Occipital lobe (tissue), 1 donor: ENCODE measurements at regions not wholly inside any gene's neighbourhood (a gene's known extent, or its start where the extent isn't known, plus 50 kb on each side); places are given as distances from the start of the nearest gene placed in this dataset.
A peak's percentile ranks its signal among the peaks of the same experiment; 100 is the strongest.

Source experiments
- DNase-seq: peaks from one replicate; lab custom pipeline; 2025; lab: John Stamatoyannopoulos, UW

DNA sequence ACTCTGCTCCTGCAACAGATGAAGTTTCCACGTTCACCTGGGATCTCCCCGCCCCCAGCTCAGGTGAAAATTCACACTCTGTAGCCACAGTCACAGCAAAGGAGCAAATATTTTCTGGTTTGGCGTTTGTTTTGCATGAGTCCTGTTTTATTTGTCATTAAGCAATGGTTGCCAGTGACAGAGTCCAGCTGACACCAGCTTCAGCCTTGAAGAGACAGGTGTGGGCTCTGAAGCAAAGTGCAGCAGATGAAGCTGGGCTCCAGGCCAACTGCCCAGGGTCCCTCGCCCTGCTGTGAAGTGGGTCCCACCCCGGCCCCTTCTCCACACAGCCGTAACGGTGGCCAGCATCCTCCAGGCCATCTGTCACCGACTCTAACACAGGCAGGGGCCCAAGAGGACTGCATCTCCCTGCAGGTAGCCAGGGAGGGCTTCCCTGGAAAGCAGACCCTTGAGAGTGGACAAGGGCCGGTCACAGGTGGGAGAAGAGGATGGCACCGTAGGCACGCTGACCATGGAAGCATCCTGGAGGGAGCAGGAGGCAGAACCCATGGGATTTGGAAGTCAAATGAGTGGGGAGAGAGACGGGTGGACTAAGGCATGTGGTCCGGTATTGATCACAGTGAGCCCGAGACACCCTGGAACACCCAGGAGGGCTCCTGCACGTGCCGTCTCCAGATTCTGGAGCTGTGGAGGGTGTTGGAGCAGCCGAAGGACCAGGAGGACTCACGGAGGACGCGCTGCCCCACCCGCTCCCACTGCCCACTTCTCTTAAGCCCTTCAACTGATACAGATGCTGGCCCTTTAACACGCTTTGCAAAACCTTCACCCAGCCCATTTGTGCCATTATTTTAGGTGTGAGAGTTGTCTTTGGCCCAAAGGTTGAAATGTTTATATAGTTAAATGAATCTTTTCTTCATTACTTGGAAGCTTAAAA is 294.5 kb downstream of the BRD1 start:
- no peak for DNase-seq

DNA sequence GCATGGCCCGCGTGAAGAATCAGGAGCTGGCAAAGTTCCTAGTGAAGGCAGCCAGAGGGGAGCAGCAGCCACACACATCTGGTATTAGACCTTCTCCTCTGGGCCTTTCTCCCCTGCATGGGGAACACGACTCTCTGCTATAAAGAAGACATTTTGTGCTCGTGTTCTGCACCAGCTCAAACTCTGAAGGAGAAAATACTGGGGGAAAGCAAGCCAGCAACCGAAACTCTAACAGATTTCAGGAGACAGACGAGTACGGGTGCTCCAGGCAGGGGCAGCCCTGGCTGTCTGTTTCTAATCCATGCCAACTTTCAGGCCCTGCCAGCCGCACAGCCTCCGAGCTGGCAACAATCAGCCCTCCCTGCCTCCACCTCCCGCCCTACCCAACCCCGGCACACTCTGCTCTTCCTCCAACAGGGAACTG is 296.3 kb downstream of the BRD1 start:
- DNase-seq, result no peak

DNA sequence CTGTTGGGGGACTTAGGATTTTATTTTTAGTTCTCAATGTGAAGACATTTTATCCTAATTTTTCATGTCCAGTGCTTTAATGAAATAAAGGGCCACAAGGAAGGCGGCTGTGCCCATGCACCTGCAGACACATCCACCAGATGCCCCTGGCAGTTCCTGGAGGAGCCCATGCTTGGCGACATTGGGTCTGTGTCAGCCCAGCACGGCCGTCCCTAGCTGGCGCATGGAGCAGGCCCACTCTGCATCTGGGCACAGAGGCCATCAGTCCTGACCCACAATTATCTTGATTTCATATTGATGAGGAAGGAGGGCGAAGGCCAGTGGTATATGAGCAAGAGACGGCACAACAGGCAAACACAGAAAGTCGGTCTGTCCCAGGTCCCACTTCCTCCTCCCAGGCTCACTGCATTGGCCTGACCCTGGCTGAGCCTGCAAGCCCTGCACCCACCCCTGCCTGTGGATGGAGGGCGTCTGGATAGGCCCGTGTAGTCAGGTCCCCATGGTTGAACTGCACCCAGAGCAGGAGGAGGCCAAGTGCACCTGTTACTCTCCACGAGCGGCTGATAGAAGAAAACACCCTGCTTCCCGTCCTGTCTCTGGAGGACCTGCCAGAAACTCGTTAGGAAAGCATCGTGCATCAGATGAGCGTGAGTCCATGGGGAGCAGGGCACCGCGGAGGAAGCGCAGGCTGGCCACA is 296.9 kb downstream of the BRD1 start:
- no peak for DNase-seq

DNA sequence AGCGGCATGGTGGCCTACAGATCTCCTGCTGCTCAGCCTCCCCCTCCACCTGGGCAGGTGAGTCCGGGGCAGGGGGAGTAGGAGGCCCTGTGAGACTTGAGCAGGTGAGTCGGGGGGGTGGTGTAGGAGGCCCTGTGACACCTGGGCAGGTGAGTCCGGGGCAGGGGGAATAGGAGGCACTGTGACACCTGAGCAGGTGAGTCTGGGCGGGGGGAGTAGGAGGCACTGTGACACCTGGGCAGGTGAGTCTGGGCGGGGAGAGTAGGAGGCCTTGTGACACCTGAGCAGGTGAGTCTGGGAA is 299.3 kb downstream of the BRD1 start:
- DNase-seq, result no peak

DNA sequence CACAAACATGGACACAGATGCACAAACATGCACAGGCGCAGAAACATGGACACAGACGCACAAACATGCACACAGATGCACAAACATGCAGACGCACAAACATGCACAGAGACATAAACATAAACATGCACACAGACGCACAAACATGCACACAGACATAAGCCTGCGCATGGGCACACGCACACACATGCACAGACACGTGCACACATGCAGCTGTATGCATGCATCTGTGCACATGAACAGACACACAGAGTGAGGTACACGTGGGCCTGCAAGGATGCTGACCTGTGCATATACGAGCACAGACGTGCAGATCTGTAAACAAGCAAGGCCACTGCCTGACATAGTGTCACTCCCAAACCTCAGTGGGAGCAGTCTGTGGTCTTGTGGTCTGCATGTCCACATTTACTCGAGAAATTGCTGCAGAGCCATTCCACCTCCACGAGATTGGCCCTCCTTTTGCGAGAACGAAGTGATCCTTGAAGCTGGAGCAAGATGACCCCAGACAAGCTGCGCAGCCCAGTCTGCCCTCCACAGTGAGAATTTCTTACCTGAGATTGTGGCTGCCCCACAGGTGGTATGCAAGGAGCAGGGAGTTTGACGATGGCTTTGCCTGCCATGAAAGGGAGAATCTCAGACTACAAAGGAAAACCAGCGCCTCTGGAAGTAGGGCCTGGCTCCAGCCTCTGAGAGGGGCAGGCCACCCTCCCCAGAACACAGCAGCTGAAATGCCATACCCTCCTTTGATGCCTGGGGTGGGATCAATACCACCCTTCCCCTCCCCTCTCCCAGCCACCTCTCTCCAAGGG is 299.9 kb downstream of the BRD1 start:
- DNase-seq, result no peak

DNA sequence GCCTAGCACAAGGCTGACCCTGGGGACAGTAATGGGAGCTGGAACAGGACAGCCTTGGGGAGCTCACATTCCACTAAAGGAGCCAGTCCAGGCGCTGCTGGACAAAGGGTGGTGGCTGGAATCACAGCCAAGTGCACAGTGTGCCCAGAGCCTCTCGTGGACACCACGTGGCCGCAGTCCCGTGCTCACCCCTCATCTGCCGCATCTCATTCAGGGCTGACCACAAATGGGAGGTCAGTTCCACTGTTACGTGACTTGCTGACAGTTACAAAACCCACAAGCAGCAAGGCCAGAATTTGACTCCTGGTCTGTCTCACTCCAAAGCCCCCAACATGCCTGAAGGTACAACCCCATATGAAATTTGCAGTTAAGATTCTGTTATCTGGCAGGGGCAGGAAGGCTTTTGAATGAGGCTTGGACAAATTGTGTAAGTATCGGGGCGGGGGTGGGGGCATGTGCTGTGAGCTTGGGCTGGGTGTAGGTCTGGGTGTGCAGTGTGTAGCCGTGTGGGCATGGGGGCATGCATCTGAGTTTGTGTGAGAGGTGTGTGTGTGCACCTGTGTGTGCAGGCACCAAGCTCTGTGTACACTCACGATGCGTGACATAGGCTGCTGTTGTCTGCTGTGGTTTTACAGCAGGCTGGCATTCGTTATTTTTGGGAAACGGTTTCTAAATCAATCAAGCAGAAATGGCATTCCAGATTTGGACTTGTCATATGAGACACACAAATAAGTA is 301.7 kb downstream of the BRD1 start:
- DNase-seq, result peak; percentile 25

DNA sequence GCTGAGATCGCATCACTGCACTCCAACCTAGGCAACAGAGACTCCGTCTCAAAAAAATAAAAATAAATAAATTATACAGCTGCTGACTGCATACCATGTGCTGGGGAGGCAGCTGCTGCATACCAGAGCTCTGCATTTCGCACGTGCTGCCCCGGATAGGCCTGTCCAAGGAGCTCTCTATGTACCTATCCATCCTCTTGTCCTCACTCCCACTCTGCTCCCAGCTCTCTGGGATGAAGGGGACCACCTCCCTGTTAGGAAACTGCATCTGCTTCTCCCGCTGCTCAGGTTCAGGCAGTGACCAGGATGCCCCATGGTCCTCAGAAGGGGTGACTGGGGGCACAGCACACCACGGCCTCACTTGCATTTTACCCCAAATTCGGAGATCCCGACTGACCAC is 302.3 kb downstream of the BRD1 start:
- no peak for DNase-seq

DNA sequence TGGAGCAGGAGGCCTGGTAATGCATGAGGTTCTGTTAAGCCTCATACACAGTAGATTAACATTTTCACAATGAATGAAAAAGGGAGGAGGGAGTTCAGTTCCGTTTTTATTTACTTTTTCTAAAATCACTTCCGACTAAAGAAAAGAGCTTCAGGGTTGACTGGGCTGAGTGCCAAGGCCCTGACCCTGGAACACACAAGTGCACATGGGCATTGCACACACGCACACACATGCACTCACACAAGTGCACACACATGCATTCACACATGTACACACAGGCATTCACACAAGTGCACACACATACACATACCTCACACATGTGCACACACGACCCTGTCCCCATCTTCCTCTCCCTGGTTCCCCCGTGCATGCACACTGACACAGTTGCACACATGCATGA is 303.3 kb downstream of the BRD1 start:
- DNase-seq, result no peak

DNA sequence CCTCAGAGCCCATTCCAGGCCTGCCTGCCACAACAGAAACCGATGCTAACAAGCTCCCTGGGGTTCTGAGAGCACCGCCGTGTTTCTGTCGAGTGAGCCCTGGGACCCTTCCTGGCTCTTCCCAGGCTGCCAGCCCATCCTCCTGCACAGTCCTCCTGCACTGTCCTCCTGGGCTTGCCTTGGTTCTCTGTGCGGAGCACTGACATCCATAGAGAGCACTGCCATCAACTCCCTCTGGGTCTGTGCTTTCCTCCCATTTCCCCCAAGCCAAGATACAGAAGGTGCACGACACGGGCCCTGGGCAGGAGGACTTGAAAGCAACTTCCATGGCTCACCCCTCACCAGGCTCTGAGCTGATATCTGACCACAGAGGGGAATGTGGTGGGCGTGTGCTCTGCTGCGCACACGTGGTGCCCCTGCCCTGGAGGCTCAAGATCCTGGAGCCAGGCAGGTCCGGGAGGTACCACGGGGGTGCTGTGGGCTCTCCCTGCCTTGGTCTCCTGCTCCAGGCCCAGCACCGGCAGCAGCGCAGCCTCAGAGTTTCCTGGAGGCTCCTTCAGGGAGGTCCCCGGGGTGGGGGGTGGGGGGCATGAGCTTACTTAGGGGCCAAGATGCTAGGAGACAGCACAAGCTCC is 304.2 kb downstream of the BRD1 start:
- DNase-seq, result no peak

DNA sequence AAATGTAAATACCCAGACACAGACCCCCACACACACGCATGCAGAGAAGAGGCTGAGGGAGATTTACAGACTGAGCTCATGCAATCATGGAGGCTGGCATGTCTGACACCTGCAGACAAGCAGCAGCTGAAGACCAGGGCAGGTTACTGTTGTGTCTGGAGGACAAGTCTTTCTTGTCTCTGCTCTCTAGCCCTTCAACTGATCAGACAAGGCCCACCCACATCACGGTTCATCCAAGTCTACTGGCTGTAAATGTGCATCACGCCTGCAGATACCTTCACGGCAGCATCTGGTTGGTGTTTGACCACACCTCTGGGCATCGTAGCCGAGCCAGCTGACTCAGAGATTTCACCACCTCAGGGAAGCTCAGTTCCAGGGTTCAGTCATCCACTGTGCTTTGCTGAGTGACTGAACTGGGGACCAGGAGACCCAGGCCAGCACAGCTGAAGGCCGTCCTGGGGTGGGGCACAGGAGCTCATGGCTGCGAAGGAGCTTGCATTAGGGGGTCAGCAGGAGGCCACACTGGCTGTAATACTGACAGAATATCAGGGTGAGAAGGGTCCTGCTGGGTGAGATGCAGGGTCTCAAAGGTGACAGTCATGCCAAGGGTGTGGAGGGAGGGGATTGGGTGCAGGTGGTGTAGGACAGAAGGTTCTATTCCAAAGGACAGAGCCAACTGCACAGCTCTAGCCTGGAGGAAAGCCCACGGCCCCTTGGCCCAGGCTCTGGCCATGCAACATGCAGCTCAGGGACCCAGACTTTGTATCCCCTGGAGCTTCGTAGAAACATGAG is 304.9 kb downstream of the BRD1 start:
- no peak for DNase-seq

DNA sequence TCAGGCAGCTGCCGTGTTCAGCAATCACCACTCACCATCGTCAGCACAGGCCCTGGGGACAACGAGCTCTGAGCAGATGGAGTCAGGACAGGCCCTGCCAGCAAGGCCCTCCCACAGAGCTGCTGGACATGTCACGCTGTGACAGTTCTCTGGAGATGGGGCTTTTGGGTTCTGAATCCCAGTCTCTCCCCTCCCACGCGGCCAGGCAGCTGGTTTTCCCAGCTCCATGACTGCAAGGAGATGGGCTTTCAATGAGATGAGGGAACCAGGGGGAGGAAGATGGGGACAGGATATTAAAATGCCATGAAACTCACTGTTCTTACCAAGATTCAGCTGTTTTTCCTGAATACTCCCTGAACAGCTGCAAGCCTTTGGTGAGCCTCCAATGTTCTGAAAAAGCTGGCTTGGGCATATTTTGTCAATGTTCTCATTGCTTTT is 305.9 kb downstream of the BRD1 start:
- DNase-seq, result peak; percentile 30

DNA sequence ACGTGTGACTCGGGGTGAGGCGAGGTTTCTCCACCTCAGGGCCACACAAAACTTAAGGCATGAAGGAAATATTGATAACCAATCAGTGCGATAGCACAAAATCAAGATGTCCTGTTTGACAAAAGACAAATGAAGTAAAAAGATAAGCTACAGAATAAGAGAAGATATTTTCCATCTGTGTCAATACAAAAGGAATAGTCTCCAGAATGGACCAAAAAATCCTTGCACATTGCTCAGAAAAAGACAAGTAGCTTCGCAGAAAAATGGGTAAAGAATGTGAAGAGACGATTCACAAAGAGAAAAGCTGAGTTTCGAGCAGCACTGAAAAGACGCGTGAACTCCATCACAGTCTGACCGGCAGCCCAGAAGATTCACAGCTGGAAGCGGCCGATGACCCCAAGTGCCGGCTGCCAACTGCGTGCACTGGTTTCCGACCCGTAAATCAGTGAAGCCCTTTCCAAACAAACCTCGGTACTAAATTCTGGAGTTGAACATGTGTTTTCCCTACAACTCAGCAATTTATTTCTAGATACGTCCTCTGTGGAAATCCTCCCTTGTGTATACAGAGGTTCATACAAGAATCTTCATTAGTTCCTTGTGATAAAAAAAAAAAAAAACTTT is 308.4 kb downstream of the BRD1 start:
- no peak for DNase-seq

DNA sequence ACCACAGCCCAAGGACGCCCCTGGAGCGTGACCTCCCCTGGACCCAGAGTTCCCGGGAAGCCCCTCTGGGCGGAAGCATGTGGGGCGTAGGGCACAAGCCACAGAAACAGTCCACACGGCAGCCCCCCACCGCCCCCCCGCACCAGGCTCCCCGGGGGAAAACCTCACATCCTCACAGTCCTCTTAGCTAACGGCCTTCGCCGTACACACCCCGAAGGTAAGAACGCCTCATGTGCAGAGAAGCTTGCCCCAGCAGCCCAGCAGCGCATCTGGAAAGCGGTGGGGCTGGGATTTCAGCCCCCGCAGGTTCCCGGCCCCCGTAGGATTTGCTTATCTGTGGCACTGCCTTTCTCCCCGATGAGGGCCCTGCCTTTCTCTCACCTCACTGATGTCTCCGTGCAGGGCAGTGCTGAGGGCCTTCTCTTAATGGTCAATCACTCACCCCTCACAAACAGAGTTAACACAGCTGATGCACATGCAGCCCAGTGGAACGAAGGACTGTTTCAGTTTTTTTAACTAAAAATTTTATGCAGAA is 309.2 kb downstream of the BRD1 start:
- DNase-seq, result no peak

DNA sequence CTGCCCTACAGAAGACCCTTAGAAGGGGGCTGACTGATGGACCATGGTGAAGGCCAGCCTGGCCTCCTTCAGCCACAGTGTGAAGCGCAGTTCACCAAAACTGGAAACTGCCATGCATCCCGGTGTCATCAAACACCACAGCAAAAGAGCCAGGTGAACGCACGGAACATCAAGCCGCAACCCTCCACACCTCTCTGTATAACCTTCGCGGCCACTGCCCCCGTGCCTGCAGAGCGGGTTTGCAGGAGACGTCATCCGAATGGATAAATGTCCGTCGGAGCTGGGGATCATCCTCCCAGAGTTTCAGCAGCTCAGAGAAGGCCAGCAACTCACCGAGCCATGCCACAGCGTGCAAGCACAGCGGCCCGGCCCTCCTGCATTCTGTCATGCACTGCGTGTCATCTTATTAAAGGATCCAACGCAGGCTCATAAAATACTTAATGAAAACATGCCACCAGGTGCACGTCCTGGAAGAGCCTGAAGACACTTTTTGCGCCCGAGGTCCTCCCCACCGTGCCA is 309.9 kb downstream of the BRD1 start:
- DNase-seq, result no peak

DNA sequence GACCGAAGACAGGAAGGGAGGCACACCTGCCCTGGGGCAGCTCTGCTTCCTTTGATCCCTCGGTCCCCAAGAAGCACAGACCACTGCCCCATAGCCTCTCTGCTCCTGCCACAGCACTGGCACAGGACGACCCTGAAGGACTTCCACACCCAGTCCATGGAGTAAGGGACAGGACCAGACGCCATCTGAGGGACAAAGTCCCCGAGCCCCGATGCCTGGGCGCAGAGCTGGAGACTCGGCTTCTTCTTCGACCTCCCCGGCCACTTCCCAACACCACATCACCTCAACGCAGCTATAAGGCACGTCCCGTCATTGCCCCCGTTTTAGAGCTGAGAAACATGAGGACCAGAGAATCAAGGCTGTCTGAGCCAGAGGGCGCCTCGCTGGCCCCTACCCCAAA is 310.5 kb downstream of the BRD1 start:
- DNase-seq, result no peak

DNA sequence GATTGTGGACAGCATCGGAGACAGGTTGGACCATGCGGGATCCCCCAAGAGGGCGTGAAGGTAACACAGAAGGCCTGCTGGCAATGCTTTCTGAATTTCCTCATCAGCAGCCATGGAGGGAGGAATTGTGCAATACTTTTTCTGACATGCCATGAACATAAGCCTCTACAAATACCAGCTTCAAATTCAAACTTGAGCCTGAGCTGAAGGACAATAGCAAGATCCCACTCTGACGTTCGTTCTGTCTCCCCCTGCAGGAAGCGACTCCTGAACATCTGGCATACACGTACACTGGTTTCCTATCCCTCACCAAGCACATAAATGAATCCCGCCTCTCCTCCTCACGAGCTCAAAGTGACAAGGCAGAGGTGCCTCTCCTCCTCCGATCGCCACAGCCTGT is 312.2 kb downstream of the BRD1 start:
- no peak for DNase-seq

DNA sequence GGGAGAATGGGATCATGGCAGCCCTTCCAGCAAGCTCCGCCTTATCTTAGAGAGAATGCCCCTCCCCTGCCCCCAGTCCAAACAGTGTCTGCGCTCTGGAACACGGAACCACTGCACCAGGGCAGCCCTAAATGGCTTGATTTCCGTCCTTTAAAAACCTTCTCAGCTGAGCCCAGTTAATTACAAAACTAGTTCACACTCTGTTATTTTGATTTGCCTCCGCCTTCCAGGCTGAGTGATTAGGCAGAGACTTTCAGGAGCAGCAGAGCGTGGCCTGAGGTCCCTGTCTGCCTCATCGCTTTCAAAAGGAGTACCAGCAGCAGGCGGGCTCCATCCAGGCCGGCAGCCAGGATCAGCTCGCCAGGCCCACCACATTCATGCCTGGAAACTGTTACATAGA is 313.0 kb downstream of the BRD1 start:
- DNase-seq, result no peak

DNA sequence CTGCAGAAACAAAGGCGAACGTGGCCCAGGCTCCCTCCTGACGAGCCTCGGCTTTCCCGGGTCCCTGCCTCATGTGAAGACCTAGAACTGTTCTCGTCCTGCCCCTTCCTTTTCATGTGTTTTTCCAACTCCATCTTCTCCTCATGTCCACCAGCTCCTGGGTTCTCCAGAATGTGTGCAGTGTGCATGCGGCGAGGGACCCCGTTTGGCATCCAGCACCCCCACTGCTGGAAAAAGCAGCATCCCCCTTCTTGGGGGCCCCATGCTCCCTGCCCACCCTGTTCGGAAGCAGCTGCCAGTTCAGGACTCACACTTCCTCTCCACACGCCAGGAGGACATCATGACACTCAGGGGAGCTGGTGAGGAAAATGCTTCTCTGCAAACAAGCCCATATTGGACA is 313.5 kb downstream of the BRD1 start:
- DNase-seq, result no peak

DNA sequence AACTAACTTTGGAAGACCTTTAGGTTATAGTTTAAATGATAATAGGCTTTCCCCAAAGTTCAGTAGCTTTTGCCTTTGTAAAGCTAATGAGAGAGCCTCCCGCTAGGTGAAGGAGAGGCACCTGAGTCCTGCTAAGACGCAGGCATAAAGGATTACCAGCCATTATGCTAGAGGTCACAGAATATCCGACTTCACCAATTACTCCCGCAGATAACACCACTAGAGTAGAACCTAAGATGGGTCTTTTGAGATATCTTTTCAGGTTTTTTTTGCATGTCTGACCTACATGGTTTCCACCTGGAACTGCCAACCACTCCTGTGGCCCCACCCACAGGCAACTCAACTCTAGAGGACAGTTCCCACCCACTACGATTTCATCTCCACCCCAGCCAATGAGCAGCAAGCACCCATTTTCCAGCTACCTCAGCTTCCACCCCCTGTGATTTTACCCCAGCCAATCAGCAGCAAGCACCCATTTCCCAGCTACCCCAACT is 314.3 kb downstream of the BRD1 start:
- no peak for DNase-seq
